H1 (cell line): ENCODE measurements at regions not wholly inside any gene's neighbourhood (a gene's known extent, or its start where the extent isn't known, plus 50 kb on each side); places are given as distances from the start of the nearest gene placed in this dataset.

Experiments used
- CTCF ChIA-PET: fragments of 300-600 bp; sonication (Branson Sonifier 250); formaldehyde crosslinking; loops from one replicate; lab custom pipeline; 2021; ENCODE audit not compliant: partially characterized antibody; lab: Charles Lee
- POLR2A ChIA-PET: fragments of 300-600 bp; sonication (Branson Sonifier 250); formaldehyde crosslinking; loops from one replicate; lab custom pipeline; 2021; ENCODE audit warnings: inconsistent platforms; ENCODE audit not compliant: partially characterized antibody; lab: Charles Lee
- DNase-seq, 2 experiments: peaks; one replicate each; pipeline versions ENCODE4 v3.0.0 to v3.0.0-alpha.2; 2010 to 2022; ENCODE audit warnings: low spot score in 2 of 2, low read depth in 1 of 2, mixed read lengths in 1 of 2
- FAIRE-seq: peaks from 2 replicates; lab custom pipeline; 2011; peaks lifted over from hg19 to GRCh38; lab: Jason Lieb, UNC
- H2AFZ ChIP-seq: 2 replicates; pipeline ENCODE4 v1.8.1; 2012; ENCODE audit warnings: low read length, inconsistent platforms
- H2AK5ac ChIP-seq: 2 replicates; pipeline ENCODE4 v1.6.1; 2013; ENCODE audit warnings: low read depth, low read length
- H2BK120ac ChIP-seq: replicated peaks from 2 replicates; pipeline ENCODE3; 2013; ENCODE audit warnings: low read depth, low read length, inconsistent platforms
- H2BK12ac ChIP-seq: 2 replicates; pipeline ENCODE4 v1.6.1; 2013; ENCODE audit warnings: low read depth, low read length
- H2BK15ac ChIP-seq: 2 replicates; pipeline ENCODE4 v1.6.1; 2013; ENCODE audit warnings: low read length
- H2BK20ac ChIP-seq: 2 replicates; pipeline ENCODE4 v1.6.1; 2013; ENCODE audit warnings: low read length
- H2BK5ac ChIP-seq: 2 replicates; pipeline ENCODE4 v1.6.1; 2013; ENCODE audit warnings: low read depth, low read length
- H3K14ac ChIP-seq: 2 replicates; pipeline ENCODE4 v1.6.1; 2013; ENCODE audit warnings: inconsistent platforms; ENCODE audit not compliant: insufficient read length
- H3K18ac ChIP-seq: 2 replicates; pipeline ENCODE4 v1.6.1; 2013; ENCODE audit warnings: low read length; ENCODE audit errors: extremely low read depth
- H3K23ac ChIP-seq: 2 replicates; pipeline ENCODE4 v1.6.1; 2013; ENCODE audit warnings: inconsistent platforms; ENCODE audit not compliant: insufficient read length
- H3K23me2 ChIP-seq: 2 replicates; pipeline ENCODE4 v1.6.1; 2013; ENCODE audit warnings: low read depth, low read length
- H3K27ac ChIP-seq: 2 replicates; pipeline ENCODE4 v1.6.1; 2011; ENCODE audit warnings: low read depth, low read length, inconsistent platforms
- H3K27me3 ChIP-seq, 4 experiments: replicated peaks in 1 of 4; 1 replicate in 1 of 4; 2 replicates in 3 of 4; pipeline versions ENCODE4 v1.6.1 to v1.8.1; 2011 to 2013; ENCODE audit warnings: low read length in 3 of 4, mild to moderate bottlenecking in 3 of 4, inconsistent platforms in 2 of 4, mixed read lengths in 2 of 4, moderate library complexity in 1 of 4; ENCODE audit not compliant: control insufficient read depth in 3 of 4, insufficient read depth in 3 of 4; ENCODE audit errors: extremely low read depth in 1 of 4
- H3K36me3 ChIP-seq, 4 experiments: 2 replicates each; pipeline versions ENCODE4 v1.6.1 to v1.8.1; 2011 to 2013; ENCODE audit warnings: mild to moderate bottlenecking in 4 of 4, low read length in 3 of 4, moderate library complexity in 2 of 4, control low read depth in 1 of 4, inconsistent platforms in 1 of 4; ENCODE audit not compliant: insufficient read depth in 4 of 4, control insufficient read depth in 2 of 4
- H3K4ac ChIP-seq: replicated peaks from 2 replicates; pipeline ENCODE3; 2013; ENCODE audit warnings: low read length, low read depth, mixed read lengths, inconsistent platforms; ENCODE audit not compliant: insufficient read length
- H3K4me1 ChIP-seq, 4 experiments: replicated peaks in 1 of 4; 1 replicate in 1 of 4; 2 replicates in 3 of 4; pipeline versions ENCODE4 v1.6.1 to v1.8.1; 2011 to 2013; ENCODE audit warnings: low read length in 3 of 4, inconsistent platforms in 2 of 4, mixed read lengths in 1 of 4; ENCODE audit not compliant: insufficient read depth in 4 of 4, control insufficient read depth in 3 of 4
- H3K4me2 ChIP-seq, 2 experiments: 2 replicates each; pipeline versions ENCODE4 v1.6.1 to v1.8.1; 2011 to 2013; ENCODE audit warnings: low read depth in 2 of 2, low read length in 2 of 2, control low read depth in 1 of 2, inconsistent platforms in 1 of 2, mild to moderate bottlenecking in 1 of 2; ENCODE audit not compliant: insufficient read depth in 1 of 2
- H3K4me3 ChIP-seq, 4 experiments: fragments of 200-600, 300-600 bp in 1 of 4; sonication (generic), shearing (Covaris generic), sonication (Bioruptor Twin) in 1 of 4; 2 replicates each; pipeline versions ENCODE4 v1.5.1 to v1.8.1; 2011 to 2016; ENCODE audit warnings: low read length in 4 of 4, low read depth in 3 of 4, control low read depth in 2 of 4, inconsistent platforms in 2 of 4, mild to moderate bottlenecking in 2 of 4, mixed read lengths in 1 of 4, moderate library complexity in 1 of 4; ENCODE audit not compliant: insufficient read depth in 2 of 4; ENCODE audit errors: extremely low read depth in 1 of 4
- H3K56ac ChIP-seq: replicated peaks from 2 replicates; pipeline ENCODE3; 2013; ENCODE audit warnings: low read depth, mild to moderate bottlenecking, mixed read lengths, low read length, inconsistent platforms; ENCODE audit not compliant: insufficient read length
- H3K79me1 ChIP-seq: 2 replicates; pipeline ENCODE4 v1.6.1; 2013; ENCODE audit warnings: low read depth, low read length, control low read depth
- H3K79me2 ChIP-seq, 2 experiments: 2 replicates each; pipeline versions ENCODE4 v1.6.1 to v1.8.1; 2012 to 2013; ENCODE audit warnings: low read length in 2 of 2, mild to moderate bottlenecking in 2 of 2, inconsistent platforms in 1 of 2; ENCODE audit not compliant: insufficient read depth in 2 of 2, control insufficient read depth in 1 of 2
- H3K9ac ChIP-seq, 4 experiments: replicated peaks in 1 of 4; 1 replicate in 1 of 4; 2 replicates in 3 of 4; pipeline versions ENCODE4 v1.6.1 to v1.8.1; 2011 to 2013; ENCODE audit warnings: low read depth in 3 of 4, low read length in 3 of 4, control low read depth in 2 of 4, mild to moderate bottlenecking in 2 of 4, moderate library complexity in 2 of 4, inconsistent platforms in 1 of 4; ENCODE audit errors: extremely low read depth in 1 of 4
- H3K9me3 ChIP-seq, 2 experiments: 2 replicates each; pipeline versions ENCODE4 v1.6.1 to v1.8.1; 2012 to 2013; ENCODE audit warnings: mild to moderate bottlenecking in 2 of 2, moderate library complexity in 2 of 2, control low read depth in 1 of 2, inconsistent platforms in 1 of 2, low read depth in 1 of 2, low read length in 1 of 2, mixed read lengths in 1 of 2; ENCODE audit not compliant: insufficient read depth in 2 of 2
- H4K20me1 ChIP-seq, 2 experiments: replicated peaks in 1 of 2; 2 replicates each; pipeline versions ENCODE3 to v1.8.1; 2011 to 2013; ENCODE audit warnings: inconsistent platforms in 2 of 2, low read length in 2 of 2, mild to moderate bottlenecking in 1 of 2; ENCODE audit not compliant: insufficient read depth in 2 of 2, control insufficient read depth in 1 of 2
- H4K5ac ChIP-seq: 2 replicates; pipeline ENCODE4 v1.6.1; 2013; ENCODE audit warnings: low read length, low read depth, mixed read lengths, inconsistent platforms; ENCODE audit not compliant: insufficient read length
- H4K8ac ChIP-seq: 2 replicates; pipeline ENCODE4 v1.8.0; 2013; ENCODE audit warnings: mild to moderate bottlenecking, moderate library complexity, low read length, inconsistent platforms; ENCODE audit not compliant: insufficient read depth; ENCODE audit errors: extremely low read depth
- H4K91ac ChIP-seq: replicated peaks from 2 replicates; pipeline ENCODE3; 2013; ENCODE audit warnings: low read length, mixed read lengths, inconsistent platforms; ENCODE audit not compliant: insufficient read length
- ASH2L ChIP-seq: fragments of 200-600, 300-600 bp; sonication (generic); IDR thresholded peaks from one replicate; pipeline ENCODE4 v1.7.1; 2017; ENCODE audit warnings: low read length
- ATF3 ChIP-seq: IDR thresholded peaks from 2 replicates; pipeline ENCODE4 v1.6.1; 2011; ENCODE audit warnings: low read depth, mild to moderate bottlenecking, low read length; ENCODE audit not compliant: insufficient read depth
- CBX5 ChIP-seq: fragments of 300-800, 300-1000 bp; sonication (generic); IDR thresholded peaks from 2 replicates; pipeline ENCODE4 v1.7.1; 2016; ENCODE audit warnings: antibody characterized with exemption, low read length, low read depth
- EP300 ChIP-seq, 2 experiments: IDR thresholded peaks; 1 replicate in 1 of 2; 2 replicates in 1 of 2; pipeline ENCODE4 v1.6.1; 2011 to 2012; ENCODE audit warnings: low read depth in 2 of 2, low read length in 2 of 2, mild to moderate bottlenecking in 2 of 2, borderline replicate concordance in 1 of 2, inconsistent platforms in 1 of 2, moderate library complexity in 1 of 2
- FOSL1 ChIP-seq: IDR thresholded peaks from 2 replicates; pipeline ENCODE4 v1.6.1; 2011; ENCODE audit warnings: mild to moderate bottlenecking, low read depth, low read length, moderate library complexity; ENCODE audit not compliant: insufficient read depth
- GABPA ChIP-seq: IDR thresholded peaks from 2 replicates; pipeline ENCODE4 v1.6.1; 2011; ENCODE audit warnings: mild to moderate bottlenecking, low read length, moderate library complexity, borderline replicate concordance; ENCODE audit not compliant: insufficient read depth
- PHF8 ChIP-seq: fragments of 200-600 bp; sonication (generic); conservative IDR thresholded peaks from 2 replicates; pipeline ENCODE4 v1.7.1; 2012; ENCODE audit warnings: low read depth, mild to moderate bottlenecking, inconsistent platforms, low read length, moderate library complexity
- RAD21 ChIP-seq, 2 experiments: IDR thresholded peaks in 1 of 2; conservative IDR thresholded peaks in 1 of 2; 2 replicates each; pipeline ENCODE4 v1.6.1; 2011; ENCODE audit warnings: low read depth in 2 of 2, low read length in 2 of 2, improper control_type of control experiment in 1 of 2, inconsistent platforms in 1 of 2, mild to moderate bottlenecking in 1 of 2, moderate library complexity in 1 of 2
- SAP30 ChIP-seq: fragments of 300-600 bp; sonication (generic); IDR thresholded peaks from 2 replicates; pipeline ENCODE4 v1.7.1; 2012; ENCODE audit warnings: low read length, moderate library complexity, mild to moderate bottlenecking, inconsistent platforms; ENCODE audit not compliant: insufficient read depth, insufficient replicate concordance
- SRF ChIP-seq: IDR thresholded peaks from 2 replicates; pipeline ENCODE4 v1.6.1; 2011; ENCODE audit warnings: mild to moderate bottlenecking, low read depth, low read length, moderate library complexity
- TAF1 ChIP-seq: IDR thresholded peaks from 2 replicates; pipeline ENCODE4 v1.6.1; 2011; ENCODE audit warnings: mild to moderate bottlenecking, low read depth, low read length
- WGBS, 2 experiments: shearing (Covaris generic) in 1 of 2; methylation state at CpG; one replicate each; pipeline versions ENCODE4 v1.1.6 to v1.1.7; 2013 to 2015; ENCODE audit warnings: low lambda C conversion rate in 2 of 2, mixed read lengths in 2 of 2, inconsistent platforms in 1 of 2, low coverage in 1 of 2, missing lambda C conversion rate in 1 of 2; ENCODE audit not compliant: insufficient replicate concordance in 2 of 2, insufficient coverage in 1 of 2, insufficient read length in 1 of 2; ENCODE audit errors: extremely low coverage in 1 of 2, missing lambda C conversion rate in 1 of 2; 5-methylcytosine and 5-hydroxymethylcytosine counted together

- Histone ChIP-seq H3K18ac (no peak overlapping the region), H4K91ac (no peak overlapping the region), H2BK120ac (no peak overlapping the region), H2BK5ac (no peak overlapping the region), H3K27ac (no peak overlapping the region), H3K4me3 (no peak overlapping the region), H2AK5ac (no peak overlapping the region), H3K4me1 (no peaks in the 10 kb centered on the region), H3K9ac (no peak overlapping the region), H2BK15ac (no peak overlapping the region), H3K27me3 (no peaks in the 10 kb centered on the region), H3K56ac (no peak overlapping the region), H4K5ac (no peak overlapping the region), H2BK20ac (no peak overlapping the region), H3K79me2 (no peaks in the 10 kb centered on the region), H3K79me1 (no peaks in the 10 kb centered on the region), H2BK12ac (no peak overlapping the region), H2AFZ (no peak overlapping the region), H3K36me3 (no peaks in the 10 kb centered on the region), H3K4ac (no peak overlapping the region), H3K14ac (no peak overlapping the region), H3K4me2 (no peak overlapping the region), H3K23me2 (no peaks in the 10 kb centered on the region), H4K20me1 (no peaks in the 10 kb centered on the region), H3K23ac (no peak overlapping the region), H4K8ac (no peak overlapping the region), H3K9me3 (no peaks in the 10 kb centered on the region)
- 91% methylated on average over 1 of the region's 1 CpG; no CpG with 5 or more reads in 1 of the 2 experiments for WGBS, 2 experiments
- ChIA-PET POLR2A (no interaction called here), CTCF (no interaction called here)
- no peak for FAIRE-seq
- no peak for DNase-seq
- TF ChIP-seq CBX5 = no peak
- no peak for TF ChIP-seq ASH2L
- TF ChIP-seq RAD21 (IDR thresholded peaks at IDR 0.05 in 1 of 2, conservative IDR thresholded peaks at IDR 0.05 in 1 of 2; ENCODE audit: low read depth in 2 of 2, low read length in 2 of 2) = no peak
- TF ChIP-seq TAF1 = no peak
- no peak for TF ChIP-seq PHF8
- TF ChIP-seq ATF3 = no peak
- no peak for TF ChIP-seq FOSL1
- no peak for TF ChIP-seq SRF
- TF ChIP-seq SAP30 = no peak
- no peak for TF ChIP-seq EP300 (IDR thresholded peaks at IDR 0.05; ENCODE audit: borderline replicate concordance in 1 of 2, low read depth in 2 of 2, low read length in 2 of 2)
- no peak for TF ChIP-seq GABPA
These were observed 184.9 kb downstream of the COL12A1 start for GRCh38 chr6:75020971-75021370.
